ENCODE measurements at regions not wholly inside any gene's neighbourhood (a gene's known extent, or its start where the extent isn't known, plus 50 kb on each side); places are given as distances from the start of the nearest gene placed in this dataset.
A peak's percentile ranks its signal among the peaks of the same experiment; 100 is the strongest.

- no peaks in the 10 kb centered on the region for H3K36me3 Mint-ChIP-seq
- Histone ChIP-seq H3K4me2 (no peak overlapping the region), H3K27me3 (no peaks in the 10 kb centered on the region), H3K4me1 (no peaks in the 10 kb centered on the region), H3K9me3 (ENCODE audit: low read depth) (no peaks in the 10 kb centered on the region), H3K4me3 (no peak overlapping the region), H3F3A (ENCODE audit: low read depth) (no peaks in the 10 kb centered on the region), H3K79me2 (ENCODE audit: low read depth) (no peaks in the 10 kb centered on the region), H4K20me1 (ENCODE audit: low read depth) (no peaks in the 10 kb centered on the region), H3K27ac (no peak overlapping the region), H3K36me3 (no peaks in the 10 kb centered on the region), H3K9ac (no peak overlapping the region), H2AFZ (replicated peaks) (peak overlapping the region; percentile 57)
- no peaks in the 10 kb centered on the region for H3K27me3 Mint-ChIP-seq (ENCODE audit: insufficient read depth, low read depth)
- no peak for DNase-seq (ENCODE audit: low spot score)
- H3K4me1 Mint-ChIP-seq: no peaks in the 10 kb centered on the region
- peak; percentile 5 for TF ChIP-seq CTCF (IDR thresholded peaks at IDR 0.05)
- TF ChIP-seq EZH2 (IDR thresholded peaks at IDR 0.05): no peak
- no peak for TF ChIP-seq EZH2phosphoT487 (IDR thresholded peaks at IDR 0.05)
- H3K27ac Mint-ChIP-seq: no peak overlapping the region
- H3K9me3 Mint-ChIP-seq: peaks cover 3% of the 10 kb centered on the region
- H3K4me3 Mint-ChIP-seq: no peak overlapping the region
These were observed 195.3 kb upstream of the USP25 start for GRCh38 chr21:15534450-15534886.

GRCh38 chr21:15539376-15539775 lies 190.4 kb upstream of the USP25 start:
- Mint-ChIP-seq H3K27ac (no peak overlapping the region), H3K27me3 (ENCODE audit: insufficient read depth, low read depth) (no peaks in the 10 kb centered on the region)

GRCh38 chr21:15543473-15543872 lies 186.3 kb upstream of the USP25 start:
- H3K27me3 Mint-ChIP-seq (ENCODE audit: insufficient read depth, low read depth): no peaks in the 10 kb centered on the region
- TF ChIP-seq EZH2 (IDR thresholded peaks at IDR 0.05) (no peak), EZH2phosphoT487 (IDR thresholded peaks at IDR 0.05) (no peak), CTCF (IDR thresholded peaks at IDR 0.05) (no peak)
- Histone ChIP-seq H3K9me3 (ENCODE audit: low read depth) (no peaks in the 10 kb centered on the region), H3K27ac (no peak overlapping the region), H3F3A (ENCODE audit: low read depth) (no peaks in the 10 kb centered on the region), H3K36me3 (no peaks in the 10 kb centered on the region), H2AFZ (replicated peaks) (no peak overlapping the region), H3K4me3 (no peak overlapping the region), H3K27me3 (no peaks in the 10 kb centered on the region), H3K9ac (no peak overlapping the region), H4K20me1 (ENCODE audit: low read depth) (no peaks in the 10 kb centered on the region), H3K4me2 (no peak overlapping the region), H3K79me2 (ENCODE audit: low read depth) (no peaks in the 10 kb centered on the region), H3K4me1 (no peaks in the 10 kb centered on the region)
- peaks cover 2% of the 10 kb centered on the region for H3K9me3 Mint-ChIP-seq
- no peak for DNase-seq (ENCODE audit: low spot score)
- H3K36me3 Mint-ChIP-seq: no peaks in the 10 kb centered on the region
- no peak overlapping the region for H3K27ac Mint-ChIP-seq
- no peak overlapping the region for H3K4me3 Mint-ChIP-seq
- H3K4me1 Mint-ChIP-seq: no peaks in the 10 kb centered on the region

More at GRCh38 chr21:15539376-15539775, 190.4 kb upstream of the USP25 start:
- H3K27me3 ChIP-seq: no peaks in the 10 kb centered on the region
- H3K9me3 ChIP-seq (ENCODE audit: low read depth): no peaks in the 10 kb centered on the region
- no peak overlapping the region for H3K4me3 ChIP-seq
- no peaks in the 10 kb centered on the region for H3K79me2 ChIP-seq (ENCODE audit: low read depth)
- peaks cover 2% of the 10 kb centered on the region for H3K9me3 Mint-ChIP-seq
- no peak overlapping the region for H3K4me3 Mint-ChIP-seq
- no peak overlapping the region for H3K9ac ChIP-seq
- H4K20me1 ChIP-seq (ENCODE audit: low read depth): no peaks in the 10 kb centered on the region
- H3K36me3 ChIP-seq: no peaks in the 10 kb centered on the region
- no peak for DNase-seq (ENCODE audit: low spot score)
- H3K36me3 Mint-ChIP-seq: no peaks in the 10 kb centered on the region
- no peak overlapping the region for H3K27ac ChIP-seq
- H3K4me2 ChIP-seq: no peak overlapping the region
- no peaks in the 10 kb centered on the region for H3K4me1 Mint-ChIP-seq
- no peak overlapping the region for H2AFZ ChIP-seq (replicated peaks)
- TF ChIP-seq EZH2 (IDR thresholded peaks at IDR 0.05) (no peak), CTCF (IDR thresholded peaks at IDR 0.05) (no peak), EZH2phosphoT487 (IDR thresholded peaks at IDR 0.05) (no peak)
- no peaks in the 10 kb centered on the region for H3F3A ChIP-seq (ENCODE audit: low read depth)
- no peaks in the 10 kb centered on the region for H3K4me1 ChIP-seq

Measured in neural progenitor cell (in vitro differentiated cells).